GM12864 (cell line): ENCODE measurements at regions not wholly inside any gene's neighbourhood (a gene's known extent, or its start where the extent isn't known, plus 50 kb on each side); places are given as distances from the start of the nearest gene placed in this dataset.

ENCODE experiments used
- DNase-seq: peaks from one replicate; pipeline ENCODE4 v3.0.0-alpha.2; 2011; ENCODE audit warnings: low read depth
- H3K4me3 ChIP-seq: 2 replicates; pipeline ENCODE4 v1.5.1; 2011; ENCODE audit warnings: mild to moderate bottlenecking, low read depth, low read length, control low read depth
- TF ChIP-seq, protein P1 (sequence below): IDR thresholded peaks from 2 replicates; pipeline ENCODE4 v1.5.1; 2011; ENCODE audit warnings: low read depth, mild to moderate bottlenecking, moderate library complexity, low read length, control low read depth, inconsistent platforms; ENCODE audit errors: missing control alignments

DNA sequence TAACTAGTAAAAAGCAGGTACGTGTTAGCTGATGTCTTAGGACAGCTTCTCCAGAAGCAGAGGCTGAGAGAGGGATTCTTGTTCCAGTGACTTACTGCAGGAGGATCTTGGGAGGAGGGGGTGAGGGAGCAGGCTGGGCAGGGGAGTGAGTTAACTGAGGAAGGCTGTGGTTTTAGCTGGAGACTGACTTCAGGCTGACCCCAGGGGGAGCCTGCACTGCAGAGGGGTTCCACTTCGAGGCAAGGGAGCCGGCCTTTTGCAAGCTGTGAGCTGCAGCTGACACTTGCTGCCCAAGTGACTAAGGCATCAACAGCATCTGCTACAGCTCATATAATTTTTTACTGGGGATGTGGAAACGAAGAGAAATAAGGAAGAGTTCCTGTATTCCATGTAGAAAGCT, 50.4 kb upstream of the SOD1 start:
- no peak overlapping the region for H3K4me3 ChIP-seq
- TF ChIP-seq, protein P1, sequence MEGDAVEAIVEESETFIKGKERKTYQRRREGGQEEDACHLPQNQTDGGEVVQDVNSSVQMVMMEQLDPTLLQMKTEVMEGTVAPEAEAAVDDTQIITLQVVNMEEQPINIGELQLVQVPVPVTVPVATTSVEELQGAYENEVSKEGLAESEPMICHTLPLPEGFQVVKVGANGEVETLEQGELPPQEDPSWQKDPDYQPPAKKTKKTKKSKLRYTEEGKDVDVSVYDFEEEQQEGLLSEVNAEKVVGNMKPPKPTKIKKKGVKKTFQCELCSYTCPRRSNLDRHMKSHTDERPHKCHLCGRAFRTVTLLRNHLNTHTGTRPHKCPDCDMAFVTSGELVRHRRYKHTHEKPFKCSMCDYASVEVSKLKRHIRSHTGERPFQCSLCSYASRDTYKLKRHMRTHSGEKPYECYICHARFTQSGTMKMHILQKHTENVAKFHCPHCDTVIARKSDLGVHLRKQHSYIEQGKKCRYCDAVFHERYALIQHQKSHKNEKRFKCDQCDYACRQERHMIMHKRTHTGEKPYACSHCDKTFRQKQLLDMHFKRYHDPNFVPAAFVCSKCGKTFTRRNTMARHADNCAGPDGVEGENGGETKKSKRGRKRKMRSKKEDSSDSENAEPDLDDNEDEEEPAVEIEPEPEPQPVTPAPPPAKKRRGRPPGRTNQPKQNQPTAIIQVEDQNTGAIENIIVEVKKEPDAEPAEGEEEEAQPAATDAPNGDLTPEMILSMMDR = no peak
- no peak for DNase-seq

DNA sequence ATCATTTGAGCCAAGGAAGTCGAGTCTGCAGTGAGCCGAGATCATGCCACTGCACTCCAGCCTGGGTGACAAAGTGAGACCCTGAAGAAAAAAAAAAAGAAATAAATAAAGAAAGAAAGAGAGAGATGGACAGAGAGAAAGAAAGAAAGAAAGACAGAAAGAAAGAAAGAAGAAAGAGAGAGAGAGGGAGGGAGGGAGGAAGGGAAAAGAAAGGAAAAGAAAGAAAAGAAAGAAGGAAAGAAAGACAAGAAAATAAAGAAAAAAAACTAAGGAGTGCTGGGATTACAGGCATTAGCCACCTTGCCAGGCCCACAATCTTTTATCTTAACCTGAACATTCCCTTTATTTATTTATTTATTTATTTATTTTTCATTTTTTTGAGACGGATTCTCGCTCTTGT, 51.7 kb upstream of the SOD1 start:
- H3K4me3 ChIP-seq = no peak overlapping the region
- no peak for DNase-seq
- TF ChIP-seq, protein P1 = no peak

DNA sequence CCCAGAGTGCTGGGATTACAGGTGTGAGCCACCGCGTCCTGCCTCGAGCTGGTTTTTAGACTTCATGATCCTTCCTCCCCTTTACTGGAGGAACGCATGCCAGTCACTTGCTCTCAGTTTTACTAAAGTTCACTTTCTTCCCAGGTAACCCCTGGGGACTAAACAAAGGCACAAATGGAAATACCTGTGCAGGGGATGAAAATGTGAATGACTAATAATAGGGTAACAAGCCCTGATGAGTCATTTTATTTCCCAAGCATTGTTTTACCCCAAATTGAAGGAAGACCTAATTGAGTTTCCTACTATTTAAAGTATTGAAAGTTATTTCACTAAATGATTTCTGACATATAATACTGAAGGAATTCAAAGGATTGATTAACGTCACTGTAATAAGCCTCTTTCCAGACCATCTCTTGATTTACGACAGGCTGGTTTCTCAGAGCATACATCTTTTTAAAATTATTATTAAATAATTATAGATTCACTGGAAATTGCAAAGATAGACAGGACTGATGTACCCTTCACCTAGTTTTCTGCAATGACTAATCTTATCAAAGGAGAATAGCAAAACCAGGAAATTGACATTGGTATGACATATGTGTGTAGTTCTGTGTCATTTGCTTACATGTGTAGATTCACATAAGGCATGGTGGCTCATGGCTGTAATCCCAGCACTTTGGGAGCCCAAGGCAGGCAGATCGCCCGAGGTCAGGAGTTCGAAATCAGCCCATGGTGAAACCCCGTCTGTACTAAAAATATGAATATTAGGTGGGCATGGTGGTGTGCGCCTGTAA, 53.2 kb upstream of the SOD1 start:
- DNase-seq = no peak
- H3K4me3 ChIP-seq = no peak overlapping the region
- TF ChIP-seq, protein P1 = no peak

DNA sequence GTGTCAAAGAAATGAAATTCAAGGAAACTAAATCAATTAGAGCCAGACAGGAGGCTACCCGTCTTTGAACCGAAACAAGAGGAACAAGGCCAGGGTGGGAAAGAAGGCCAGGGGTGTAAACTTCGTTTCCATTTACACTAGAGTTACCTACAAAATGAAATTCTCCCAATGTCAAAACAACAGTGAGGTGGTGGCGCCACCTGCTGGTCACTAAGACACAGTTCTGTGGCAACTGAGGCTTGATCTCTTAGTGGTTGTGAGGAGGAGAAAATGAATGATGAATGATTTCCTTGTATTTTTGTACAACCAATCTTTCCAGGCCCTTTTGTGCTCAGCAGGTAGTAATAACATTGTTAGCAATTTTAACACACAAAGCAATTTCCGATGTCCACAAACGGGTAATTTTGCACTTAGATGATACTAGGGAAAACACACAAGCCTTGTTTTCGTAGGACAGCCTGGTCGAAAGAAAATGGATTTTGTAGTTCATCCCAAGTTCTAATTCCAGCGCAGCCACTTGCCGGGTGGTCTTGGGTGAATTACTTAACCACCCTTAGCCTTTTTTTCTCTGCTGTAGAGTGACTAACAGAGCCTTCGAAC, 54.8 kb upstream of the SOD1 start:
- TF ChIP-seq, protein P1 = peak; percentile 80
- peak; percentile 25 for DNase-seq
- H3K4me3 ChIP-seq = no peak overlapping the region

DNA sequence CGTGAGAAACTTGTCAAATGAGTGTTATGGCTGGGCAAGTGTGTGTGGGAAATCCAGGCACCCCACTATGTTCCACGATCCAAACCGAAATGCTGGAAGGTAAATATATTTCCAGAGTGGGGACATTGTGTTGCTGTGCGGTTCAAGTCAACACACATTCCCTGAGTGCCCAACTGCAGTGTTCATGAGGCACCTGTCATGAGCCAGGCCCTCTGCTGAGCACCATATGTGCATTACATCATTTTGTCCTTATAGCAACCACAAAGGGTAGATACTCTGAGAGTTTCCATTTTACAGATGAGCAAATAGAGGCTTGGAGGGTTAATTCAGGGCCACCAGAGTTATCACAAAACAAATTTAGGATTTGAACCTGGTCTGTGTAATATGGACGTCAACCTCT, 59.9 kb upstream of the SOD1 start:
- H3K4me3 ChIP-seq = no peak overlapping the region
- TF ChIP-seq, protein P1 = no peak
- DNase-seq = no peak

DNA sequence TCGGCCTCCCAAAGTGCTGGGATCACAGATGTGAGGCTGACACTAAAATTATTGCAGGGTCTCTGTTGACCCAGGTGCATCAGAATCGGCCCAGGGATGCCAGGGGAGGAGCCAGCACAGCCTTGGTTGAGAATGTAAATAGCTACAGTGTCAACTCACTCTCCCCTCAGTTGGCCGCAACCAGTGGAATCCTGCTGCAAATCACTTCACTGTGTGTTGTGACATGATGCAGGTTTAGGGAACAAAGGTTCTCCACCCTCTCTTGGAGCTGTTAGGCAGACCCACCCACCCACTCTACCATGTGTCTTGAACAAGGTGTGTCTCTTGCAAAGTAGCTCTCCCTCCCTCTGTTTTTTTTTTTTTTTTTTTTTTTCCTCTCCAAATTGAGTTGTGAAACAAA, 60.5 kb upstream of the SOD1 start:
- TF ChIP-seq, protein P1 = no peak
- H3K4me3 ChIP-seq = no peak overlapping the region
- no peak for DNase-seq

DNA sequence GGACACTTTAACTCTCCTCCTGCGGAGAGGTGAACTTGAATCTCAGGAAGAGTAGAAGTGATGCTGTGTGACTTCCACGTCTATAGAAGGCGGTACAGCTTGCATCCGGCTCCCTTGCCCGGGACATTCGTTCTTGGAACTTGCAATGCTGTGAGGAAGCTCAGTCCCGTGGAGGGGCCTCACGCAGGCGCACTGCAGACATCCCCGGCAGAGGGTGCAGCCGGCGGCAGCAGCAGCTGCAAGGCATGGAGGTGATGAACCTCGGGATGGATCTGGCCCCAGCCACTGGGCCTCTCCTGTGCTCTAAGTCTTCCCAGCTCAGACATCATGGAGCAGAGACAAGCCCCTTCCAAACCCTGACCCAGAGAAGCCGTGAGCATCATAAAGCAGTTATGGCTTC, 61.8 kb upstream of the SOD1 start:
- H3K4me3 ChIP-seq = no peak overlapping the region
- no peak for DNase-seq
- TF ChIP-seq, protein P1 = no peak
